ENCODE measurements at regions not wholly inside any gene's neighbourhood (a gene's known extent, or its start where the extent isn't known, plus 50 kb on each side); places are given as distances from the start of the nearest gene placed in this dataset.

- TF ChIP-seq EP300 (IDR thresholded peaks at IDR 0.05; ENCODE audit: borderline replicate concordance in 1 of 2, low read depth in 1 of 2, low read length in 1 of 2) (no peak), FOXM1 (IDR thresholded peaks at IDR 0.05; ENCODE audit: low read depth) (no peak), ELF1 (IDR thresholded peaks at IDR 0.05) (no peak), MXI1 (IDR thresholded peaks at IDR 0.05; ENCODE audit: low read depth, low read length) (no peak), ZBTB33 (IDR thresholded peaks at IDR 0.05; ENCODE audit: borderline replicate concordance, low read depth) (no peak), TCF12 (IDR thresholded peaks at IDR 0.05) (no peak), POLR2AphosphoS5 (IDR thresholded peaks at IDR 0.05; ENCODE audit: low read depth, low read length) (no peak), USF2 (IDR thresholded peaks at IDR 0.05; ENCODE audit: borderline replicate concordance, low read depth, low read length) (no peak), CTCF (IDR thresholded peaks at IDR 0.05) (no peak), REST (IDR thresholded peaks at IDR 0.05; ENCODE audit: low read depth, low read length) (no peak), SIN3A (IDR thresholded peaks at IDR 0.05; ENCODE audit: borderline replicate concordance, low read depth, low read length) (no peak), USF1 (IDR thresholded peaks at IDR 0.05; ENCODE audit: borderline replicate concordance, low read depth) (no peak)
Observed at GRCh38 chr16:13305019-13305755, 403.8 kb downstream of the SHISA9 start.

Data from SK-N-SH (cell line).